H1 (cell line): ENCODE measurements at regions not wholly inside any gene's neighbourhood (a gene's known extent, or its start where the extent isn't known, plus 50 kb on each side); places are given as distances from the start of the nearest gene placed in this dataset.

Experiments
- CBX5 ChIP-seq: fragments of 300-800, 300-1000 bp; sonication (generic); IDR thresholded peaks from 2 replicates; pipeline ENCODE4 v1.7.1; 2016; ENCODE audit warnings: antibody characterized with exemption, low read length, low read depth
- CTCF ChIP-seq, 3 experiments: IDR thresholded peaks; 1 replicate in 2 of 3; 2 replicates in 1 of 3; pipeline versions ENCODE4 v1.5.1 to v1.6.1; 2011; ENCODE audit warnings: low read length in 3 of 3, mild to moderate bottlenecking in 3 of 3, inconsistent platforms in 2 of 3, low read depth in 1 of 3, moderate library complexity in 1 of 3; ENCODE audit not compliant: insufficient read depth in 1 of 3; ENCODE audit errors: control extremely low read depth in 1 of 3
- EZH2 ChIP-seq: fragments of 200-600 bp; sonication (generic); IDR thresholded peaks from 2 replicates; pipeline ENCODE4 v1.7.1; 2012; ENCODE audit warnings: low read depth, mild to moderate bottlenecking, moderate library complexity, low read length, inconsistent platforms; ENCODE audit not compliant: severe bottlenecking
- KDM5A ChIP-seq: fragments of 200-600 bp; IDR thresholded peaks from 2 replicates; pipeline ENCODE4 v1.7.1; 2012; ENCODE audit warnings: mild to moderate bottlenecking, low read length, inconsistent platforms, mixed read lengths
- MAX ChIP-seq: IDR thresholded peaks from 2 replicates; pipeline ENCODE4 v1.6.1; 2012; ENCODE audit warnings: inconsistent platforms
- RFX5 ChIP-seq: IDR thresholded peaks from 2 replicates; pipeline ENCODE4 v1.6.1; 2011; ENCODE audit warnings: low read depth, low read length, improper control_type of control experiment, borderline replicate concordance
- SRF ChIP-seq: IDR thresholded peaks from 2 replicates; pipeline ENCODE4 v1.6.1; 2011; ENCODE audit warnings: mild to moderate bottlenecking, low read depth, low read length, moderate library complexity
- TBP ChIP-seq: IDR thresholded peaks from 2 replicates; pipeline ENCODE4 v1.6.1; 2011; ENCODE audit warnings: low read depth, low read length, improper control_type of control experiment
- USF2 ChIP-seq: IDR thresholded peaks from 2 replicates; pipeline ENCODE4 v1.6.1; 2011; ENCODE audit warnings: low read length, improper control_type of control experiment

- TF ChIP-seq MAX (no peak), KDM5A (no peak), USF2 (no peak), EZH2 (no peak), CTCF (IDR thresholded peaks at IDR 0.05; ENCODE audit: control extremely low read depth in 1 of 3, insufficient read depth in 1 of 3, low read depth in 1 of 3, low read length in 3 of 3) (no peak), SRF (no peak), TBP (no peak), RFX5 (no peak), CBX5 (no peak)
These were observed 278.0 kb upstream of the SALL1 start for GRCh38 chr16:51429041-51429440.
